ENCODE measurements at regions not wholly inside any gene's neighbourhood (a gene's known extent, or its start where the extent isn't known, plus 50 kb on each side); places are given as distances from the start of the nearest gene placed in this dataset.

DNA sequence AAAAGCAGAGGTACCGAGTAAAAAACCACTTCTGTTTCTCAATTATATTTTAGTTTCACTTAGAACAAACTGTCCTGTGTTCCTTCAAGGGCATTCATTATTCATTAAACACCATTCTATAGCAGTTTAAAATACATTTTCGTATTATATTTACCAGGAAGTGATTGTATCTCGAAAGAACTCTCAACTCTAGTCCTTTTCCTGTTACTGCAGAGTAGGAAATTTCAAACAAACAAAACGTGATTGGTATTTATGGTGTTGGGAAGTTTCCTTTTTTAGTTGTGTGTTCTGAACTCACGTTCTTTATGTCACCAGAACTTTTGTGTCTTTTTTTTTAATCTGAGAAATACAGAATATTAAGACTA is 139.5 kb upstream of the BTBD3 start:
- TF ChIP-seq ZFX (IDR thresholded peaks at IDR 0.05) (no peak), TCF7L2 (IDR thresholded peaks at IDR 0.05; ENCODE audit: borderline replicate concordance, extremely low read depth, insufficient read depth, insufficient read length) (no peak), CTCF (IDR thresholded peaks at IDR 0.05 in 2 of 3, conservative IDR thresholded peaks at IDR 0.05 in 1 of 3; ENCODE audit: borderline replicate concordance in 1 of 3, insufficient read depth in 1 of 3, low read depth in 2 of 3, low read length in 2 of 3) (no peak), FOSL1 (IDR thresholded peaks at IDR 0.05; ENCODE audit: low read depth) (no peak), EGR1 (IDR thresholded peaks at IDR 0.05; ENCODE audit: low read depth) (no peak), JUND (IDR thresholded peaks at IDR 0.05) (no peak), POLR2A (IDR thresholded peaks at IDR 0.05; ENCODE audit: borderline replicate concordance, extremely low read depth, insufficient read depth, insufficient read length) (no peak), POLR2AphosphoS5 (IDR thresholded peaks at IDR 0.05; ENCODE audit: low read depth, low read length) (no peak), SP1 (IDR thresholded peaks at IDR 0.05; ENCODE audit: low read depth) (no peak), EZH2phosphoT487 (IDR thresholded peaks at IDR 0.05; ENCODE audit: borderline replicate concordance) (no peak), EZH2 (IDR thresholded peaks at IDR 0.05) (no peak)
- TF ChIP-seq, protein P1, sequence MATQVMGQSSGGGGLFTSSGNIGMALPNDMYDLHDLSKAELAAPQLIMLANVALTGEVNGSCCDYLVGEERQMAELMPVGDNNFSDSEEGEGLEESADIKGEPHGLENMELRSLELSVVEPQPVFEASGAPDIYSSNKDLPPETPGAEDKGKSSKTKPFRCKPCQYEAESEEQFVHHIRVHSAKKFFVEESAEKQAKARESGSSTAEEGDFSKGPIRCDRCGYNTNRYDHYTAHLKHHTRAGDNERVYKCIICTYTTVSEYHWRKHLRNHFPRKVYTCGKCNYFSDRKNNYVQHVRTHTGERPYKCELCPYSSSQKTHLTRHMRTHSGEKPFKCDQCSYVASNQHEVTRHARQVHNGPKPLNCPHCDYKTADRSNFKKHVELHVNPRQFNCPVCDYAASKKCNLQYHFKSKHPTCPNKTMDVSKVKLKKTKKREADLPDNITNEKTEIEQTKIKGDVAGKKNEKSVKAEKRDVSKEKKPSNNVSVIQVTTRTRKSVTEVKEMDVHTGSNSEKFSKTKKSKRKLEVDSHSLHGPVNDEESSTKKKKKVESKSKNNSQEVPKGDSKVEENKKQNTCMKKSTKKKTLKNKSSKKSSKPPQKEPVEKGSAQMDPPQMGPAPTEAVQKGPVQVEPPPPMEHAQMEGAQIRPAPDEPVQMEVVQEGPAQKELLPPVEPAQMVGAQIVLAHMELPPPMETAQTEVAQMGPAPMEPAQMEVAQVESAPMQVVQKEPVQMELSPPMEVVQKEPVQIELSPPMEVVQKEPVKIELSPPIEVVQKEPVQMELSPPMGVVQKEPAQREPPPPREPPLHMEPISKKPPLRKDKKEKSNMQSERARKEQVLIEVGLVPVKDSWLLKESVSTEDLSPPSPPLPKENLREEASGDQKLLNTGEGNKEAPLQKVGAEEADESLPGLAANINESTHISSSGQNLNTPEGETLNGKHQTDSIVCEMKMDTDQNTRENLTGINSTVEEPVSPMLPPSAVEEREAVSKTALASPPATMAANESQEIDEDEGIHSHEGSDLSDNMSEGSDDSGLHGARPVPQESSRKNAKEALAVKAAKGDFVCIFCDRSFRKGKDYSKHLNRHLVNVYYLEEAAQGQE (IDR thresholded peaks at IDR 0.05; ENCODE audit: low read depth): no peak
- TF ChIP-seq, protein P2, sequence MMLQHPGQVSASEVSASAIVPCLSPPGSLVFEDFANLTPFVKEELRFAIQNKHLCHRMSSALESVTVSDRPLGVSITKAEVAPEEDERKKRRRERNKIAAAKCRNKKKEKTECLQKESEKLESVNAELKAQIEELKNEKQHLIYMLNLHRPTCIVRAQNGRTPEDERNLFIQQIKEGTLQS (IDR thresholded peaks at IDR 0.05): no peak
